Activated CD8-positive, alpha-beta T cell treated with anti-CD3 and anti-CD28 coated beads for 36 hours (primary cell): ENCODE measurements at regions not wholly inside any gene's neighbourhood (a gene's known extent, or its start where the extent isn't known, plus 50 kb on each side); places are given as distances from the start of the nearest gene placed in this dataset.
"Not testable (repeated sequence)": the region's sequence is repeated elsewhere in the genome, so short reads cannot be mapped to it uniquely, and the experiment has no call there.

Experiments
- ATAC-seq: fragments of 200-7000 bp; cut with Tn5 transposase; one replicate; pipeline ENCODE4 v1.10.0; 2021; ENCODE audit warnings: mild to moderate bottlenecking, moderate library complexity
- CTCF ChIA-PET: fragments of 350-600 bp; sonication (Branson Sonifier 250); formaldehyde crosslinking; loops from one replicate; lab custom pipeline; 2021; ENCODE audit warnings: antibody characterized with exemption; lab: Charles Lee
- POLR2A ChIA-PET: fragments of 350-600 bp; sonication (Branson Sonifier 250); formaldehyde crosslinking; loops from one replicate; lab custom pipeline; 2021; ENCODE audit warnings: antibody characterized with exemption; lab: Charles Lee
- DNase-seq: peaks from one replicate; pipeline ENCODE4 v3.0.0-alpha.2; 2020
- H3K27ac Mint-ChIP-seq: one replicate; pipeline ENCODE4 v1.8.0; 2021; ENCODE audit warnings: mild to moderate bottlenecking, mixed read lengths
- H3K27me3 Mint-ChIP-seq: one replicate; pipeline ENCODE4 v1.8.0; 2021; ENCODE audit warnings: mixed read lengths
- H3K36me3 Mint-ChIP-seq: one replicate; pipeline ENCODE4 v1.8.0; 2021; ENCODE audit warnings: low read depth, mixed read lengths
- H3K4me1 Mint-ChIP-seq: one replicate; pipeline ENCODE4 v1.8.0; 2021; ENCODE audit warnings: low read depth, mixed read lengths
- H3K4me3 Mint-ChIP-seq: one replicate; pipeline ENCODE4 v1.8.0; 2021; ENCODE audit warnings: mild to moderate bottlenecking, moderate library complexity, mixed read lengths
- H3K9me3 Mint-ChIP-seq: one replicate; pipeline ENCODE4 v1.8.0; 2021; ENCODE audit warnings: mixed read lengths
- CTCF ChIP-seq: fragments of 200-600 bp; IDR thresholded peaks from one replicate; pipeline ENCODE4 v1.8.0; 2022; ENCODE audit warnings: antibody characterized with exemption, mild to moderate bottlenecking
- intact Hi-C: fragments of 100-400 bp; cut with micrococcal nuclease; formaldehyde crosslinking; loops from one replicate; pipeline ENCODE4 v1.10.0; 2022

- Mint-ChIP-seq H3K36me3 (no peaks in the 10 kb centered on the region), H3K27ac (no peak overlapping the region), H3K27me3 (no peaks in the 10 kb centered on the region), H3K9me3 (no peaks in the 10 kb centered on the region), H3K4me3 (no peak overlapping the region), H3K4me1 (no peaks in the 10 kb centered on the region)
- TF ChIP-seq CTCF = no peak
- CTCF ChIA-PET = interaction anchor here (0.6 kb wide), 1 partner anchor 60 kb away, joined by 3 read pairs; no protein-coding TSS in a partner anchor
- POLR2A ChIA-PET = no interaction called here
- DNase-seq (no peak), ATAC-seq (no peak)
- intact Hi-C loops = no loop called here
Measured at GRCh38 chr6:9040718-9041117, 605.4 kb upstream of the SLC35B3 start.

- ChIA-PET CTCF (no interaction called here), POLR2A (no interaction called here)
- no peaks in the 10 kb centered on the region for H3K9me3 Mint-ChIP-seq
- H3K27ac Mint-ChIP-seq = no peak overlapping the region
- DNase-seq = no peak
- no peaks in the 10 kb centered on the region for H3K36me3 Mint-ChIP-seq
- intact Hi-C loops = no loop called here
- H3K4me3 Mint-ChIP-seq = no peak overlapping the region
- no peak for ATAC-seq
- no peaks in the 10 kb centered on the region for H3K27me3 Mint-ChIP-seq
- no peaks in the 10 kb centered on the region for H3K4me1 Mint-ChIP-seq
- no peak for TF ChIP-seq CTCF
Measured at GRCh38 chr6:9039258-9039657, 603.9 kb upstream of the SLC35B3 start.

- POLR2A ChIA-PET = no interaction called here
- peaks cover 1% of the 10 kb centered on the region for H3K27me3 Mint-ChIP-seq
- no peak for TF ChIP-seq CTCF
- no peaks in the 10 kb centered on the region for H3K9me3 Mint-ChIP-seq
- CTCF ChIA-PET = no interaction called here
- H3K27ac Mint-ChIP-seq = no peak overlapping the region
- DNase-seq (no peak), ATAC-seq (no peak)
- no peak overlapping the region for H3K4me3 Mint-ChIP-seq
- no peaks in the 10 kb centered on the region for H3K36me3 Mint-ChIP-seq
- H3K4me1 Mint-ChIP-seq = peaks cover 2% of the 10 kb centered on the region
- intact Hi-C loops = no loop called here
Measured at GRCh38 chr6:9028086-9028485, 592.7 kb upstream of the SLC35B3 start.

- intact Hi-C loops = no loop called here
- Mint-ChIP-seq H3K4me3 (no peak overlapping the region), H3K36me3 (no peaks in the 10 kb centered on the region), H3K27me3 (peaks cover 1% of the 10 kb centered on the region), H3K27ac (no peak overlapping the region), H3K9me3 (no peaks in the 10 kb centered on the region), H3K4me1 (peaks cover 2% of the 10 kb centered on the region)
- DNase-seq (no peak), ATAC-seq (no peak)
- TF ChIP-seq CTCF = no peak
- CTCF ChIA-PET = no interaction called here
- POLR2A ChIA-PET = no interaction called here
Measured at GRCh38 chr6:9025796-9026394, 590.5 kb upstream of the SLC35B3 start.

- Mint-ChIP-seq H3K9me3 (no peaks in the 10 kb centered on the region), H3K27me3 (peaks cover 1% of the 10 kb centered on the region), H3K4me3 (peak overlapping the region; percentile 24), H3K27ac (no peak overlapping the region), H3K4me1 (peaks cover 2% of the 10 kb centered on the region), H3K36me3 (no peaks in the 10 kb centered on the region)
- intact Hi-C loops = no loop called here
- ATAC-seq (no peak), DNase-seq (peak; percentile 2)
- ChIA-PET CTCF (no interaction called here), POLR2A (no interaction called here)
- no peak for TF ChIP-seq CTCF
Measured at GRCh38 chr6:9025228-9025627, 589.9 kb upstream of the SLC35B3 start.

GRCh38 chr6:9024246-9024645 lies 588.9 kb upstream of the SLC35B3 start:
- H3K4me3 Mint-ChIP-seq, H3K27me3 Mint-ChIP-seq, POLR2A ChIA-PET, CTCF ChIA-PET, ATAC-seq, DNase-seq, H3K27ac Mint-ChIP-seq, H3K36me3 Mint-ChIP-seq, intact Hi-C loops, H3K9me3 Mint-ChIP-seq, H3K4me1 Mint-ChIP-seq: not testable (repeated sequence)
